KMS-11 (cell line): ENCODE measurements at regions not wholly inside any gene's neighbourhood (a gene's known extent, or its start where the extent isn't known, plus 50 kb on each side); places are given as distances from the start of the nearest gene placed in this dataset.

ENCODE experiments used
- H2AFZ ChIP-seq: fragments of 200-600 bp; sonication (generic); 2 replicates; pipeline ENCODE4 v1.6.1; 2016; ENCODE audit warnings: antibody characterized with exemption, mixed run types, low read depth
- H3K27ac ChIP-seq: fragments of 200-600 bp; sonication (generic); 2 replicates; pipeline ENCODE4 v1.6.1; 2016; ENCODE audit warnings: mild to moderate bottlenecking, mixed run types
- H3K27me3 ChIP-seq: fragments of 200-600 bp; sonication (generic); 2 replicates; pipeline ENCODE4 v1.6.1; 2017; ENCODE audit warnings: mild to moderate bottlenecking, low read depth, mixed run types, moderate library complexity; ENCODE audit not compliant: insufficient read depth
- H3K36me3 ChIP-seq: fragments of 200-600 bp; sonication (generic); 2 replicates; pipeline ENCODE4 v1.6.1; 2017; ENCODE audit warnings: mild to moderate bottlenecking, mixed run types; ENCODE audit not compliant: insufficient read depth
- H3K4me1 ChIP-seq: fragments of 200-600 bp; sonication (generic); 2 replicates; pipeline ENCODE4 v1.6.1; 2016; ENCODE audit warnings: mild to moderate bottlenecking, low read depth, mixed run types; ENCODE audit not compliant: poor library complexity, severe bottlenecking
- H3K4me2 ChIP-seq: fragments of 200-600 bp; sonication (generic); 2 replicates; pipeline ENCODE4 v1.7.0; 2016; ENCODE audit warnings: mild to moderate bottlenecking, mixed run types
- H3K4me3 ChIP-seq: fragments of 200-600 bp; sonication (generic); IDR thresholded peaks from 2 replicates; pipeline ENCODE4 v1.6.1; 2017; ENCODE audit warnings: low read depth, low read length, mixed read lengths; ENCODE audit not compliant: insufficient read depth
- H3K79me2 ChIP-seq: fragments of 200-600 bp; sonication (generic); 2 replicates; pipeline ENCODE4 v1.6.1; 2016; ENCODE audit warnings: low read depth, mixed run types; ENCODE audit not compliant: insufficient read depth
- H3K9ac ChIP-seq: fragments of 200-600 bp; sonication (generic); 2 replicates; pipeline ENCODE4 v1.6.1; 2016; ENCODE audit warnings: mild to moderate bottlenecking, mixed run types
- H4K20me1 ChIP-seq: fragments of 200-600 bp; sonication (generic); 2 replicates; pipeline ENCODE4 v1.6.1; 2016; ENCODE audit warnings: mild to moderate bottlenecking, mixed run types; ENCODE audit not compliant: insufficient read depth
- TF ChIP-seq, protein P1 (sequence below): fragments of 200-600 bp; sonication (generic); conservative IDR thresholded peaks from 2 replicates; pipeline ENCODE4 v1.6.1; 2017; ENCODE audit warnings: low read depth, mild to moderate bottlenecking, antibody characterized with exemption, low read length, moderate library complexity, mixed read lengths

DNA sequence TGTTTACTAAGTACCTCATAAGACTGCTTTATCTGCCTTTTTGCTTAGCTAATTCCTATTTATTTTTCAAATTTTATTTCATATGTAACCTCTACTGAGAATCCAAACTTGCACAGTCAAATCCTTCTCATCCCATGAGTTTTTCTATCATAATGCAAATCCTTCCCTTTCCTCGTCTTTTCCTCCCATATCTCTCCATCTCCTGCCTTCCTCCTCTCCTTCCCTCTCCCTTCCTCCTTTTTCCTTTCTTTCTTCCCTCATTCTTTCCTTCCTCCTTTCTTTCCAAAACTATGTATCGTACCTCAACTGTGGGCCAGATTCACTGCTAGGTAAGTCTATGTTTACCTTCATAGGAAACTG lies 201.4 kb upstream of the TMTC4 start:
- no peak overlapping the region for H3K4me2 ChIP-seq
- no peak overlapping the region for H3K27ac ChIP-seq
- no peaks in the 10 kb centered on the region for H3K79me2 ChIP-seq
- H3K36me3 ChIP-seq, result no peaks in the 10 kb centered on the region
- H3K4me1 ChIP-seq, result no peaks in the 10 kb centered on the region
- TF ChIP-seq, protein P1, sequence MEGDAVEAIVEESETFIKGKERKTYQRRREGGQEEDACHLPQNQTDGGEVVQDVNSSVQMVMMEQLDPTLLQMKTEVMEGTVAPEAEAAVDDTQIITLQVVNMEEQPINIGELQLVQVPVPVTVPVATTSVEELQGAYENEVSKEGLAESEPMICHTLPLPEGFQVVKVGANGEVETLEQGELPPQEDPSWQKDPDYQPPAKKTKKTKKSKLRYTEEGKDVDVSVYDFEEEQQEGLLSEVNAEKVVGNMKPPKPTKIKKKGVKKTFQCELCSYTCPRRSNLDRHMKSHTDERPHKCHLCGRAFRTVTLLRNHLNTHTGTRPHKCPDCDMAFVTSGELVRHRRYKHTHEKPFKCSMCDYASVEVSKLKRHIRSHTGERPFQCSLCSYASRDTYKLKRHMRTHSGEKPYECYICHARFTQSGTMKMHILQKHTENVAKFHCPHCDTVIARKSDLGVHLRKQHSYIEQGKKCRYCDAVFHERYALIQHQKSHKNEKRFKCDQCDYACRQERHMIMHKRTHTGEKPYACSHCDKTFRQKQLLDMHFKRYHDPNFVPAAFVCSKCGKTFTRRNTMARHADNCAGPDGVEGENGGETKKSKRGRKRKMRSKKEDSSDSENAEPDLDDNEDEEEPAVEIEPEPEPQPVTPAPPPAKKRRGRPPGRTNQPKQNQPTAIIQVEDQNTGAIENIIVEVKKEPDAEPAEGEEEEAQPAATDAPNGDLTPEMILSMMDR, result no peak
- no peaks in the 10 kb centered on the region for H4K20me1 ChIP-seq
- no peak overlapping the region for H3K4me3 ChIP-seq
- H3K27me3 ChIP-seq, result no peaks in the 10 kb centered on the region
- no peak overlapping the region for H3K9ac ChIP-seq
- H2AFZ ChIP-seq, result no peak overlapping the region

DNA sequence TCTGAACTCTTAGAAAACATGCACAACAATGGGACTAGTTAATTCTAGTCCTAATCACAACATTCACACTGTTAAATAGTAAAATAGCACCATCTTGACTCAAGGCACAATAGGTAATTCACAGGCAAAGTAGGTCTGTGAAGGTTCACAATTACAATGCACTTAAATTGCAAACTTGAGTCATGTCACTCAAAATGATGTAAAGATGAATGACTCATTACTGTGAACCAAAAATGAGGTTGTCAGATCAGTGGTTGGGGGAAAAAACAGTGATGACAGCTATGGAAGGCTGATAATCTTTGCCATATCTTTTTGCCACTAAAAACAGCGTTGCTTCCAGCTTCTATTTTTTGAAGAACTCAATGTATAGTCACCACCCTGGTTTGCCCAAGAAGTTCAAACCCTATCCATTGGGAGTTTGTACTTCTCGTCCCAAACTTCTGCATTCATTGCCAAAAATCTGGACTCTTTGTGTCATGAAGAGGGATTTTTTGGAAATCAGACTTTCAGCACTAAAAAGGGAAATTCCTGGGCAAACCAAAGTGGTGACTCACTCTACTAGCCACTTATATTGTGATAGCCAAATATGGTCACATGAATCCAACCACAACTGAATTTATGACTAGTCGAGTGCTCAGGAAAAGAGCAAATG lies 200.9 kb upstream of the TMTC4 start:
- no peak overlapping the region for H3K27ac ChIP-seq
- no peaks in the 10 kb centered on the region for H3K36me3 ChIP-seq
- H3K4me1 ChIP-seq, result no peaks in the 10 kb centered on the region
- H4K20me1 ChIP-seq, result no peaks in the 10 kb centered on the region
- H3K9ac ChIP-seq, result no peak overlapping the region
- H3K79me2 ChIP-seq, result no peaks in the 10 kb centered on the region
- TF ChIP-seq, protein P1, result no peak
- no peak overlapping the region for H2AFZ ChIP-seq
- H3K27me3 ChIP-seq, result no peaks in the 10 kb centered on the region
- no peak overlapping the region for H3K4me3 ChIP-seq
- no peak overlapping the region for H3K4me2 ChIP-seq

DNA sequence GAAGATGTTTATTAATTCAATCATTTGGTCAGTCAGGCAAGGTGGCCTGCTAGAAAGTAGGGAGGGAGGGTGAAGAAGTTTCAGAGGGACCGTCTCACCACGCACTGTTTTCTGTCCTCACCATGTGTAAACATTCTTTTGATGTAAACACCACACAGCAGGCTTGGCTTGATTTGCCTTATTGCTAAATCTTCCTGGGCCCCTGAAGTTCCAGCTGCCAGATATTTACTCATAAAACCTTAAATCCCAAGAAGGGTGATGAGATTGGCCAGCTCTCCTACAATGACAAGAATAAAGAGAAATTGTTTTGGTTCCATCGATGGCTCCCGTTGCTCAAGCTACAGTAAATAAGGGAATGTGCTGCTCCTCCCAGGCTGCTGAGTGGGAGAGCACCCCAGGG lies 198.2 kb upstream of the TMTC4 start:
- Histone ChIP-seq H3K9ac (no peak overlapping the region), H3K27ac (no peak overlapping the region), H4K20me1 (no peaks in the 10 kb centered on the region), H3K79me2 (no peaks in the 10 kb centered on the region), H3K4me1 (no peaks in the 10 kb centered on the region), H3K4me2 (no peak overlapping the region), H3K4me3 (no peak overlapping the region), H3K36me3 (no peaks in the 10 kb centered on the region), H2AFZ (no peak overlapping the region), H3K27me3 (no peaks in the 10 kb centered on the region)
- TF ChIP-seq, protein P1, result no peak

DNA sequence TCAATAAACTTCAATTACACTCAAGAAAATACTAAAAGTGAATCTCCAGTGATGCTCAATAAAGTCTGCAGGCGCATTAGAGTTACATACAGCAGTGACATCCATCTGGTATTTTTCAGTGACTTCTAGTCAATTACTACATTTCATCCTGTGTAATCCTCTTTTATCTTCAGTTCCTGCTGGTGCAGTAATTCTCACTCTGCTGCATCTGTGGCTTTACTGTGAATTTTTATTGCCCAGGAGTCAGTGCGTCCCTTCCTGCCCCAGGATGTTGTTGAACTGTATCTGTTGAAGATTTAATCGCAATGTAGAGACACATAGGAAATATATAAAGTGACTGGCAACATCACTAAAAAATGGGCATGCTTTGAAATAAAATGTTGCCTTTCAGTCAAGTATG lies 196.3 kb upstream of the TMTC4 start:
- Histone ChIP-seq H3K9ac (no peak overlapping the region), H2AFZ (no peak overlapping the region), H3K27ac (no peak overlapping the region), H4K20me1 (no peaks in the 10 kb centered on the region), H3K79me2 (no peaks in the 10 kb centered on the region), H3K4me3 (no peak overlapping the region), H3K36me3 (no peaks in the 10 kb centered on the region), H3K27me3 (no peaks in the 10 kb centered on the region), H3K4me1 (no peaks in the 10 kb centered on the region), H3K4me2 (no peak overlapping the region)
- TF ChIP-seq, protein P1, result no peak
